ENCODE measurements at regions not wholly inside any gene's neighbourhood (a gene's known extent, or its start where the extent isn't known, plus 50 kb on each side); places are given as distances from the start of the nearest gene placed in this dataset.

GRCh38 chr6:119575721-119576120 is 226.2 kb upstream of the MAN1A1 start:
- Histone ChIP-seq H3K9me3 (ENCODE audit: low read length) (no peaks in the 10 kb centered on the region), H3K4me1 (ENCODE audit: insufficient read depth, low read length) (no peaks in the 10 kb centered on the region), H3K27me3 (ENCODE audit: control insufficient read depth in 1 of 2, insufficient read depth in 2 of 2, low read length in 2 of 2) (peaks cover 0 to 2% of the 10 kb centered on the region in 2 experiments; a peak in 1 of 5 replicates), H3K79me2 (ENCODE audit: insufficient read depth, low read length) (no peaks in the 10 kb centered on the region), H3K4me2 (ENCODE audit: low read depth, low read length) (no peak overlapping the region), H3K27ac (ENCODE audit: extremely low read length, insufficient read depth, low read length) (no peak overlapping the region), H3K4me3 (replicated peaks in 1 of 3; ENCODE audit: insufficient read depth in 1 of 3, low read depth in 2 of 3, low read length in 3 of 3) (no peak overlapping the region), H2AFZ (ENCODE audit: low read length) (no peak overlapping the region), H4K20me1 (ENCODE audit: insufficient read depth, low read length) (no peaks in the 10 kb centered on the region), H3K9ac (ENCODE audit: insufficient read depth, low read depth, low read length) (no peak overlapping the region), H3K36me3 (replicated peaks in 1 of 2; ENCODE audit: control insufficient read depth in 1 of 2, insufficient read depth in 2 of 2, low read length in 2 of 2) (no peaks in the 10 kb centered on the region)
- DNase-seq (ENCODE audit: low spot score) (no peak), FAIRE-seq (no peak), ATAC-seq (no peak)
- ChIA-PET CTCF (ENCODE audit: low intra/inter-chr PET ratio, low total read pairs) (no interaction called here), POLR2A (no interaction called here)
- intact Hi-C loops (cut with micrococcal nuclease; ENCODE audit: unreplicated experiment) = no loop called here
- TF ChIP-seq ZBTB1 (CRISPR knock-in tag; IDR thresholded peaks at IDR 0.05; ENCODE audit: borderline replicate concordance) = no peak
- no peak for TF ChIP-seq GABPB1 (CRISPR knock-in tag; IDR thresholded peaks at IDR 0.05)
- TF ChIP-seq EP300 (IDR thresholded peaks at IDR 0.05; ENCODE audit: low read depth in 2 of 2, low read length in 2 of 2) = no peak
- no peak for TF ChIP-seq EP300 (CRISPR knock-in tag; IDR thresholded peaks at IDR 0.05; ENCODE audit: borderline replicate concordance)
- no peak for TF ChIP-seq ZNF879 (CRISPR knock-in tag; IDR thresholded peaks at IDR 0.05)
- no peak for TF ChIP-seq ZBTB14 (CRISPR knock-in tag; IDR thresholded peaks at IDR 0.05)
- TF ChIP-seq SRSF9 (IDR thresholded peaks at IDR 0.05; ENCODE audit: borderline replicate concordance, insufficient read depth, low read depth, low read length, poor library complexity, severe bottlenecking) = no peak
- TF ChIP-seq ZNF17 (CRISPR knock-in tag; IDR thresholded peaks at IDR 0.05) = no peak
- no peak for TF ChIP-seq ZFAT (CRISPR knock-in tag; conservative IDR thresholded peaks at IDR 0.05)
- no peak for TF ChIP-seq ZNF292 (CRISPR knock-in tag; IDR thresholded peaks at IDR 0.05; ENCODE audit: borderline replicate concordance, low read depth)
- TF ChIP-seq ZNF564 (CRISPR knock-in tag; IDR thresholded peaks at IDR 0.05) = no peak
- no peak for TF ChIP-seq YEATS4 (CRISPR knock-in tag; IDR thresholded peaks at IDR 0.05; ENCODE audit: borderline replicate concordance)
- TF ChIP-seq DRAP1 (CRISPR knock-in tag; IDR thresholded peaks at IDR 0.05) = no peak
- TF ChIP-seq, protein P1, sequence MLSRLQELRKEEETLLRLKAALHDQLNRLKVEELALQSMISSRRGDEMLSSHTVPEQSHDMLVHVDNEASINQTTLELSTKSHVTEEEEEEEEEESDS (CRISPR knock-in tag; IDR thresholded peaks at IDR 0.05; ENCODE audit: borderline replicate concordance) = no peak
- TF ChIP-seq, protein P2, sequence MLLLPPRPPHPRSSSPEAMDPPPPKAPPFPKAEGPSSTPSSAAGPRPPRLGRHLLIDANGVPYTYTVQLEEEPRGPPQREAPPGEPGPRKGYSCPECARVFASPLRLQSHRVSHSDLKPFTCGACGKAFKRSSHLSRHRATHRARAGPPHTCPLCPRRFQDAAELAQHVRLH (CRISPR knock-in tag; IDR thresholded peaks at IDR 0.05; ENCODE audit: borderline replicate concordance, low read depth) = no peak
- TF ChIP-seq, protein P3, sequence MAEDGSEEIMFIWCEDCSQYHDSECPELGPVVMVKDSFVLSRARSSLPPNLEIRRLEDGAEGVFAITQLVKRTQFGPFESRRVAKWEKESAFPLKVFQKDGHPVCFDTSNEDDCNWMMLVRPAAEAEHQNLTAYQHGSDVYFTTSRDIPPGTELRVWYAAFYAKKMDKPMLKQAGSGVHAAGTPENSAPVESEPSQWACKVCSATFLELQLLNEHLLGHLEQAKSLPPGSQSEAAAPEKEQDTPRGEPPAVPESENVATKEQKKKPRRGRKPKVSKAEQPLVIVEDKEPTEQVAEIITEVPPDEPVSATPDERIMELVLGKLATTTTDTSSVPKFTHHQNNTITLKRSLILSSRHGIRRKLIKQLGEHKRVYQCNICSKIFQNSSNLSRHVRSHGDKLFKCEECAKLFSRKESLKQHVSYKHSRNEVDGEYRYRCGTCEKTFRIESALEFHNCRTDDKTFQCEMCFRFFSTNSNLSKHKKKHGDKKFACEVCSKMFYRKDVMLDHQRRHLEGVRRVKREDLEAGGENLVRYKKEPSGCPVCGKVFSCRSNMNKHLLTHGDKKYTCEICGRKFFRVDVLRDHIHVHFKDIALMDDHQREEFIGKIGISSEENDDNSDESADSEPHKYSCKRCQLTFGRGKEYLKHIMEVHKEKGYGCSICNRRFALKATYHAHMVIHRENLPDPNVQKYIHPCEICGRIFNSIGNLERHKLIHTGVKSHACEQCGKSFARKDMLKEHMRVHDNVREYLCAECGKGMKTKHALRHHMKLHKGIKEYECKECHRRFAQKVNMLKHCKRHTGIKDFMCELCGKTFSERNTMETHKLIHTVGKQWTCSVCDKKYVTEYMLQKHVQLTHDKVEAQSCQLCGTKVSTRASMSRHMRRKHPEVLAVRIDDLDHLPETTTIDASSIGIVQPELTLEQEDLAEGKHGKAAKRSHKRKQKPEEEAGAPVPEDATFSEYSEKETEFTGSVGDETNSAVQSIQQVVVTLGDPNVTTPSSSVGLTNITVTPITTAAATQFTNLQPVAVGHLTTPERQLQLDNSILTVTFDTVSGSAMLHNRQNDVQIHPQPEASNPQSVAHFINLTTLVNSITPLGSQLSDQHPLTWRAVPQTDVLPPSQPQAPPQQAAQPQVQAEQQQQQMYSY (CRISPR knock-in tag; IDR thresholded peaks at IDR 0.05) = no peak
- no peak for TF ChIP-seq FLYWCH1 (CRISPR knock-in tag; IDR thresholded peaks at IDR 0.05)
- no peak for TF ChIP-seq PRMT3 (CRISPR knock-in tag; IDR thresholded peaks at IDR 0.05; ENCODE audit: borderline replicate concordance, low read depth)
- BruUV-seq (replicated peaks) = no TSS peak
- 0% methylated on average over 2 of the region's 2 CpGs for WGBS (ENCODE audit: low lambda C conversion rate)
- in situ Hi-C loops (cut with HindIII; ENCODE audit: extremely low pct_ligation_motif_present, low pct_unique_long_range_greater_than_20kb) = no loop called here
